ENCODE measurements at regions not wholly inside any gene's neighbourhood (a gene's known extent, or its start where the extent isn't known, plus 50 kb on each side); places are given as distances from the start of the nearest gene placed in this dataset.

GRCh38 chr10:44056967-44057805 lies 327.7 kb downstream of the CXCL12 start:
- no peak for TF ChIP-seq POLR2A (IDR thresholded peaks at IDR 0.05)
- TF ChIP-seq, protein P1, sequence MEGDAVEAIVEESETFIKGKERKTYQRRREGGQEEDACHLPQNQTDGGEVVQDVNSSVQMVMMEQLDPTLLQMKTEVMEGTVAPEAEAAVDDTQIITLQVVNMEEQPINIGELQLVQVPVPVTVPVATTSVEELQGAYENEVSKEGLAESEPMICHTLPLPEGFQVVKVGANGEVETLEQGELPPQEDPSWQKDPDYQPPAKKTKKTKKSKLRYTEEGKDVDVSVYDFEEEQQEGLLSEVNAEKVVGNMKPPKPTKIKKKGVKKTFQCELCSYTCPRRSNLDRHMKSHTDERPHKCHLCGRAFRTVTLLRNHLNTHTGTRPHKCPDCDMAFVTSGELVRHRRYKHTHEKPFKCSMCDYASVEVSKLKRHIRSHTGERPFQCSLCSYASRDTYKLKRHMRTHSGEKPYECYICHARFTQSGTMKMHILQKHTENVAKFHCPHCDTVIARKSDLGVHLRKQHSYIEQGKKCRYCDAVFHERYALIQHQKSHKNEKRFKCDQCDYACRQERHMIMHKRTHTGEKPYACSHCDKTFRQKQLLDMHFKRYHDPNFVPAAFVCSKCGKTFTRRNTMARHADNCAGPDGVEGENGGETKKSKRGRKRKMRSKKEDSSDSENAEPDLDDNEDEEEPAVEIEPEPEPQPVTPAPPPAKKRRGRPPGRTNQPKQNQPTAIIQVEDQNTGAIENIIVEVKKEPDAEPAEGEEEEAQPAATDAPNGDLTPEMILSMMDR (IDR thresholded peaks at IDR 0.05) = no peak
